ENCODE measurements at regions not wholly inside any gene's neighbourhood (a gene's known extent, or its start where the extent isn't known, plus 50 kb on each side); places are given as distances from the start of the nearest gene placed in this dataset.

DNA sequence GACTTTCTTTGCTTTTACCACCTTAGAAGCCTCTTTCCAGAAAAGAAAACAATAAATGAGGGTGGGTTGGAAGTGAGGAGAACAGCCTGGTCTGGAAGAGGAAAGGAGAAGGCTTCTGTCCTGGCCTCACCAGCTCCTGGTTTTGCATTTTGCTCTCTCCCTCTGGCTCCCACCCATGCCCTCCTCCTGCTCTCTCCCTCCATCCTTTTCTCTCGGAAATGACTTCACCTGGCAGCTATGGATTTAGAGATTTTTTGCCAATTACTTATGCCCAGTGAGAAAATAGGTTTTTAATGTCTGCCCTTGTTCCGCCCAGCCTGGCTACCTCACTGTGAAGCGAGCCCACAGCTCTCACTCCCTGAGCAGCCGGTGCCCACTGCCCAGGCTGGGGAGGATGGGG lies 77.9 kb upstream of the NTRK3 start:
- TF ChIP-seq, protein P1, sequence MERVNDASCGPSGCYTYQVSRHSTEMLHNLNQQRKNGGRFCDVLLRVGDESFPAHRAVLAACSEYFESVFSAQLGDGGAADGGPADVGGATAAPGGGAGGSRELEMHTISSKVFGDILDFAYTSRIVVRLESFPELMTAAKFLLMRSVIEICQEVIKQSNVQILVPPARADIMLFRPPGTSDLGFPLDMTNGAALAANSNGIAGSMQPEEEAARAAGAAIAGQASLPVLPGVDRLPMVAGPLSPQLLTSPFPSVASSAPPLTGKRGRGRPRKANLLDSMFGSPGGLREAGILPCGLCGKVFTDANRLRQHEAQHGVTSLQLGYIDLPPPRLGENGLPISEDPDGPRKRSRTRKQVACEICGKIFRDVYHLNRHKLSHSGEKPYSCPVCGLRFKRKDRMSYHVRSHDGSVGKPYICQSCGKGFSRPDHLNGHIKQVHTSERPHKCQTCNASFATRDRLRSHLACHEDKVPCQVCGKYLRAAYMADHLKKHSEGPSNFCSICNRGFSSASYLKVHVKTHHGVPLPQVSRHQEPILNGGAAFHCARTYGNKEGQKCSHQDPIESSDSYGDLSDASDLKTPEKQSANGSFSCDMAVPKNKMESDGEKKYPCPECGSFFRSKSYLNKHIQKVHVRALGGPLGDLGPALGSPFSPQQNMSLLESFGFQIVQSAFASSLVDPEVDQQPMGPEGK (CRISPR knock-in tag; IDR thresholded peaks at IDR 0.05; ENCODE audit: borderline replicate concordance): no peak
- TF ChIP-seq TOX (CRISPR knock-in tag; IDR thresholded peaks at IDR 0.05; ENCODE audit: borderline replicate concordance) (no peak), RARB (CRISPR knock-in tag; IDR thresholded peaks at IDR 0.05) (no peak), ARNTL (CRISPR knock-in tag; IDR thresholded peaks at IDR 0.05; ENCODE audit: borderline replicate concordance, low read depth) (no peak), BACH2 (CRISPR knock-in tag; IDR thresholded peaks at IDR 0.05; ENCODE audit: borderline replicate concordance) (no peak), OSR1 (CRISPR knock-in tag; IDR thresholded peaks at IDR 0.05) (no peak)
- TF ChIP-seq, protein P2, sequence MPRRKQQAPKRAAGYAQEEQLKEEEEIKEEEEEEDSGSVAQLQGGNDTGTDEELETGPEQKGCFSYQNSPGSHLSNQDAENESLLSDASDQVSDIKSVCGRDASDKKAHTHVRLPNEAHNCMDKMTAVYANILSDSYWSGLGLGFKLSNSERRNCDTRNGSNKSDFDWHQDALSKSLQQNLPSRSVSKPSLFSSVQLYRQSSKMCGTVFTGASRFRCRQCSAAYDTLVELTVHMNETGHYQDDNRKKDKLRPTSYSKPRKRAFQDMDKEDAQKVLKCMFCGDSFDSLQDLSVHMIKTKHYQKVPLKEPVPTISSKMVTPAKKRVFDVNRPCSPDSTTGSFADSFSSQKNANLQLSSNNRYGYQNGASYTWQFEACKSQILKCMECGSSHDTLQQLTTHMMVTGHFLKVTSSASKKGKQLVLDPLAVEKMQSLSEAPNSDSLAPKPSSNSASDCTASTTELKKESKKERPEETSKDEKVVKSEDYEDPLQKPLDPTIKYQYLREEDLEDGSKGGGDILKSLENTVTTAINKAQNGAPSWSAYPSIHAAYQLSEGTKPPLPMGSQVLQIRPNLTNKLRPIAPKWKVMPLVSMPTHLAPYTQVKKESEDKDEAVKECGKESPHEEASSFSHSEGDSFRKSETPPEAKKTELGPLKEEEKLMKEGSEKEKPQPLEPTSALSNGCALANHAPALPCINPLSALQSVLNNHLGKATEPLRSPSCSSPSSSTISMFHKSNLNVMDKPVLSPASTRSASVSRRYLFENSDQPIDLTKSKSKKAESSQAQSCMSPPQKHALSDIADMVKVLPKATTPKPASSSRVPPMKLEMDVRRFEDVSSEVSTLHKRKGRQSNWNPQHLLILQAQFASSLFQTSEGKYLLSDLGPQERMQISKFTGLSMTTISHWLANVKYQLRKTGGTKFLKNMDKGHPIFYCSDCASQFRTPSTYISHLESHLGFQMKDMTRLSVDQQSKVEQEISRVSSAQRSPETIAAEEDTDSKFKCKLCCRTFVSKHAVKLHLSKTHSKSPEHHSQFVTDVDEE (CRISPR knock-in tag; IDR thresholded peaks at IDR 0.05): no peak
- TF ChIP-seq, protein P3, sequence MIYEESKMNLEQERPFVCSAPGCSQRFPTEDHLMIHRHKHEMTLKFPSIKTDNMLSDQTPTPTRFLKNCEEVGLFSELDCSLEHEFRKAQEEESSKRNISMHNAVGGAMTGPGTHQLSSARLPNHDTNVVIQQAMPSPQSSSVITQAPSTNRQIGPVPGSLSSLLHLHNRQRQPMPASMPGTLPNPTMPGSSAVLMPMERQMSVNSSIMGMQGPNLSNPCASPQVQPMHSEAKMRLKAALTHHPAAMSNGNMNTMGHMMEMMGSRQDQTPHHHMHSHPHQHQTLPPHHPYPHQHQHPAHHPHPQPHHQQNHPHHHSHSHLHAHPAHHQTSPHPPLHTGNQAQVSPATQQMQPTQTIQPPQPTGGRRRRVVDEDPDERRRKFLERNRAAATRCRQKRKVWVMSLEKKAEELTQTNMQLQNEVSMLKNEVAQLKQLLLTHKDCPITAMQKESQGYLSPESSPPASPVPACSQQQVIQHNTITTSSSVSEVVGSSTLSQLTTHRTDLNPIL (CRISPR knock-in tag; IDR thresholded peaks at IDR 0.05; ENCODE audit: low read depth): no peak
- TF ChIP-seq, protein P4, sequence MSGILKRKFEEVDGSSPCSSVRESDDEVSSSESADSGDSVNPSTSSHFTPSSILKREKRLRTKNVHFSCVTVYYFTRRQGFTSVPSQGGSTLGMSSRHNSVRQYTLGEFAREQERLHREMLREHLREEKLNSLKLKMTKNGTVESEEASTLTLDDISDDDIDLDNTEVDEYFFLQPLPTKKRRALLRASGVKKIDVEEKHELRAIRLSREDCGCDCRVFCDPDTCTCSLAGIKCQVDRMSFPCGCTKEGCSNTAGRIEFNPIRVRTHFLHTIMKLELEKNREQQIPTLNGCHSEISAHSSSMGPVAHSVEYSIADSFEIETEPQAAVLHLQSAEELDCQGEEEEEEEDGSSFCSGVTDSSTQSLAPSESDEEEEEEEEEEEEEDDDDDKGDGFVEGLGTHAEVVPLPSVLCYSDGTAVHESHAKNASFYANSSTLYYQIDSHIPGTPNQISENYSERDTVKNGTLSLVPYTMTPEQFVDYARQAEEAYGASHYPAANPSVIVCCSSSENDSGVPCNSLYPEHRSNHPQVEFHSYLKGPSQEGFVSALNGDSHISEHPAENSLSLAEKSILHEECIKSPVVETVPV (CRISPR knock-in tag; IDR thresholded peaks at IDR 0.05): no peak

Data from SK-N-SH treated with all-trans-retinoic acid at 6 μM for 48 hours (cell line).